Muscle of leg (tissue), 3 donors: ENCODE measurements at regions not wholly inside any gene's neighbourhood (a gene's known extent, or its start where the extent isn't known, plus 50 kb on each side); places are given as distances from the start of the nearest gene placed in this dataset.

Source experiments
- DNase-seq: peaks from one replicate; pipeline ENCODE4 v3.0.0; 2013
- H3K27ac ChIP-seq: one replicate; pipeline ENCODE4 v1.5.1; 2013; ENCODE audit warnings: mild to moderate bottlenecking, low read length, control low read depth
- H3K27me3 ChIP-seq: one replicate; pipeline ENCODE4 v1.6.1; 2013; ENCODE audit warnings: low read length; ENCODE audit not compliant: control insufficient read depth, insufficient read depth
- H3K36me3 ChIP-seq: one replicate; pipeline ENCODE4 v1.6.1; 2013; ENCODE audit warnings: low read length; ENCODE audit not compliant: control insufficient read depth, insufficient read depth
- H3K4me1 ChIP-seq: one replicate; pipeline ENCODE4 v1.6.1; 2013; ENCODE audit warnings: low read length; ENCODE audit not compliant: control insufficient read depth, insufficient read depth
- H3K4me3 ChIP-seq: one replicate; pipeline ENCODE4 v1.5.1; 2013; ENCODE audit warnings: low read length, control low read depth
- H3K9me3 ChIP-seq: replicated peaks from 2 replicates; pipeline ENCODE4 v1.6.1; 2013; ENCODE audit warnings: low read depth, low read length; ENCODE audit not compliant: control insufficient read depth
- WGBS: methylation state at CpG from one replicate; pipeline ENCODE4 v1.1.5; 2013; ENCODE audit warnings: missing lambda C conversion rate; ENCODE audit not compliant: insufficient coverage; 5-methylcytosine and 5-hydroxymethylcytosine counted together

DNA sequence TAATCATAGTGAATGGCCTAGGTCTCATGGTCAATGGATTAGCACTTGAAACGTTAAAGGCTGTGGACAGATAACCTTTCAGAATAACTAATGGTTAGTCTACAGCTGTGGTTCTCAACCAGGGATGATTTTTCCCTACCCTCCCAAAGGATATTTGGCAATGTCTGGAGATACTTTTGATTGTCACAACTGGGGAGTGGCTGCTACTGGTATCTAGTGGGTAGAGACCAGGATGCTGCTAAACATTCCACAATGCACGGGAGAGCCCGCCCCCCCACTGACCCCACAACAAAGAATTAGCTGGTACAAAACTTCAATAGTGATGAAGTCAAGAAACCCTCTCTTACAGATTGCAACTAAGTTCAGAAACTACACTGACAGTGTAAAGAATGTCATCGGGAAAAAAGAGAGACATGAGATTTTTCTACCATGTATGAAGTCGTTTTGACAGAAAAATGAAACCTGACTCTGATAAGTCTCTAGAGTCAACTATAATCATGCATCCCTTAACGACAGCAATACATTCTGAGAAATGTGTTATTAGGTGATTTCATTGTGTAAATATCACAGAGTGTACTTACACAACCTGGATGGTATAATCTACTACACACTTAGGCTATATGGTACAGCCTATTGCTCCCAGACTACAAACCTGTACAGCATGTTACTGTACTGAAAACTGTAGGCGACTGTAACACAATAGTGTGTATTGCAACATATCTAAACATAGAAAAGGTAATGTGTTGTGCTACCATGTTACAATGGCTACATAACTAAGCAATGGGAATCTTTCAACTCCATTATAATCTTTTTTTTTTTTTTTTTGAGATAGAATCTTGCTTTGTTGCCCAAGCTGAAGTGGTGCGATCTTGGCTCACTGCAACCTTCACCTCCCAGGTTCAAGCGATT is 49.7 kb upstream of the PRDX6 start:
- no peak for DNase-seq
- no peaks in the 10 kb centered on the region for H3K9me3 ChIP-seq
- peaks cover 38% of the 10 kb centered on the region for H3K4me1 ChIP-seq
- no peak overlapping the region for H3K4me3 ChIP-seq
- H3K36me3 ChIP-seq, result no peaks in the 10 kb centered on the region
- H3K27me3 ChIP-seq, result no peaks in the 10 kb centered on the region
- H3K27ac ChIP-seq, result no peak overlapping the region
- WGBS, result no CpG with 5 or more reads among the region's 9 CpGs
